SU-DHL-6 (cell line): ENCODE measurements at regions not wholly inside any gene's neighbourhood (a gene's known extent, or its start where the extent isn't known, plus 50 kb on each side); places are given as distances from the start of the nearest gene placed in this dataset.

Experiments
- H2AFZ ChIP-seq: fragments of 200-600 bp; sonication (generic); 2 replicates; pipeline ENCODE4 v1.6.1; 2014; ENCODE audit warnings: low read depth, mild to moderate bottlenecking, moderate library complexity, mixed read lengths, antibody characterized with exemption, low read length; ENCODE audit not compliant: severe bottlenecking
- H3F3A ChIP-seq: fragments of 200-600 bp; shearing (Covaris generic); 2 replicates; pipeline ENCODE4 v1.6.0; 2016; ENCODE audit warnings: antibody characterized with exemption, mild to moderate bottlenecking; ENCODE audit not compliant: insufficient read depth
- H3K27ac ChIP-seq: fragments of 200-600 bp; sonication (generic); 2 replicates; pipeline ENCODE4 v1.5.1; 2016; ENCODE audit warnings: low read depth, mild to moderate bottlenecking, low read length, moderate library complexity, mixed read lengths
- H3K27me3 ChIP-seq: fragments of 200-600 bp; sonication (generic), shearing (Covaris generic); 2 replicates; pipeline ENCODE4 v1.6.0; 2014; ENCODE audit warnings: mild to moderate bottlenecking, low read length
- H3K36me3 ChIP-seq: fragments of 200-600 bp; sonication (generic); 2 replicates; pipeline ENCODE4 v1.6.1; 2014; ENCODE audit warnings: mild to moderate bottlenecking, low read length, mixed read lengths
- H3K4me2 ChIP-seq: fragments of 300-600, 200-600 bp; shearing (Covaris generic), sonication (generic); 2 replicates; pipeline ENCODE4 v1.6.0; 2014; ENCODE audit warnings: low read length, low read depth, mild to moderate bottlenecking; ENCODE audit not compliant: poor library complexity, severe bottlenecking
- H3K4me3 ChIP-seq: fragments of 200-600 bp; sonication (generic); 2 replicates; pipeline ENCODE4 v1.5.1; 2014; ENCODE audit warnings: antibody characterized with exemption, low read length, mild to moderate bottlenecking, mixed read lengths; ENCODE audit not compliant: insufficient read depth, poor library complexity, severe bottlenecking
- H3K79me2 ChIP-seq: fragments of 200-600 bp; sonication (generic); 2 replicates; pipeline ENCODE4 v1.6.1; 2014; ENCODE audit warnings: mild to moderate bottlenecking, low read length, moderate library complexity; ENCODE audit not compliant: insufficient read depth
- H3K9ac ChIP-seq: fragments of 200-600 bp; sonication (generic); 2 replicates; pipeline ENCODE4 v1.7.0; 2014; ENCODE audit warnings: mild to moderate bottlenecking, low read length
- H3K9me2 ChIP-seq: fragments of 200-600 bp; sonication (generic); replicated peaks from 2 replicates; pipeline ENCODE4 v1.6.1; 2014; ENCODE audit warnings: low read length; ENCODE audit not compliant: insufficient read depth
- H3K9me3 ChIP-seq: fragments of 200-600 bp; sonication (generic); 2 replicates; pipeline ENCODE4 v1.6.1; 2014; ENCODE audit warnings: low read length, mixed read lengths; ENCODE audit not compliant: insufficient read depth
- H4K20me1 ChIP-seq: fragments of 200-600 bp; sonication (generic); 2 replicates; pipeline ENCODE4 v1.6.1; 2014; ENCODE audit warnings: low read depth, mild to moderate bottlenecking, antibody characterized with exemption, low read length, moderate library complexity, mixed read lengths
- CTCF ChIP-seq: fragments of 200-600 bp; sonication (generic); IDR thresholded peaks from one replicate; pipeline ENCODE4 v1.5.1; 2017; ENCODE audit warnings: antibody characterized with exemption, mild to moderate bottlenecking, low read length, moderate library complexity; ENCODE audit not compliant: insufficient read depth, poor library complexity, severe bottlenecking
- EZH2phosphoT487 ChIP-seq: fragments of 200-600 bp; sonication (generic), shearing (Covaris generic); conservative IDR thresholded peaks from 2 replicates; pipeline ENCODE4 v1.6.1; 2018; ENCODE audit warnings: mild to moderate bottlenecking, antibody characterized with exemption, low read length, moderate library complexity, mixed read lengths

GRCh38 chr2:111647359-111647758 is 236.6 kb downstream of the ANAPC1 start:
- TF ChIP-seq CTCF = no peak
- TF ChIP-seq EZH2phosphoT487 = no peak
- H3K9me3 ChIP-seq = 0 out of 2 replicates have a peak, but pooled peaks cover 8% of the 10 kb centered on the region
- H2AFZ ChIP-seq = no peak overlapping the region
- no peak overlapping the region for H3K9ac ChIP-seq
- H3K79me2 ChIP-seq = no peaks in the 10 kb centered on the region
- H3K4me3 ChIP-seq = no peak overlapping the region
- no peaks in the 10 kb centered on the region; the same call in 1 of the 2 replicates for H3K36me3 ChIP-seq
- no peaks in the 10 kb centered on the region for H3F3A ChIP-seq
- no peaks in the 10 kb centered on the region for H3K27me3 ChIP-seq
- no peak overlapping the region for H3K4me2 ChIP-seq
- no peak overlapping the region for H3K27ac ChIP-seq
- H4K20me1 ChIP-seq = no peaks in the 10 kb centered on the region
- H3K9me2 ChIP-seq = no peaks in the 10 kb centered on the region

- no peak for TF ChIP-seq EZH2phosphoT487
- no peak for TF ChIP-seq CTCF
- no peak overlapping the region for H3K4me3 ChIP-seq
- no peaks in the 10 kb centered on the region; the same call in 1 of the 2 replicates for H3K36me3 ChIP-seq
Measured at GRCh38 chr2:111652038-111652437, 232.0 kb downstream of the ANAPC1 start.

GRCh38 chr2:111652681-111653080 is 231.3 kb downstream of the ANAPC1 start:
- Histone ChIP-seq H3K9me2 (no peaks in the 10 kb centered on the region), H3K4me3 (no peak overlapping the region), H3K79me2 (no peaks in the 10 kb centered on the region), H4K20me1 (no peaks in the 10 kb centered on the region), H3F3A (no peaks in the 10 kb centered on the region), H3K36me3 (no peaks in the 10 kb centered on the region; the same call in 1 of the 2 replicates), H3K27ac (no peak overlapping the region), H3K9ac (no peak overlapping the region), H3K4me2 (no peak overlapping the region), H3K27me3 (no peaks in the 10 kb centered on the region), H3K9me3 (no peaks in the 10 kb centered on the region), H2AFZ (no peak overlapping the region)
- no peak for TF ChIP-seq EZH2phosphoT487
- no peak for TF ChIP-seq CTCF

More at GRCh38 chr2:111652038-111652437, 232.0 kb downstream of the ANAPC1 start:
- H3K9me3 ChIP-seq = 0 out of 2 replicates have a peak, but pooled peaks cover 6% of the 10 kb centered on the region
- H3K9ac ChIP-seq = no peak overlapping the region
- no peak overlapping the region for H3K27ac ChIP-seq
- H3K79me2 ChIP-seq = no peaks in the 10 kb centered on the region
- no peaks in the 10 kb centered on the region for H3K9me2 ChIP-seq
- H4K20me1 ChIP-seq = no peaks in the 10 kb centered on the region
- H2AFZ ChIP-seq = no peak overlapping the region
- H3K27me3 ChIP-seq = no peaks in the 10 kb centered on the region
- no peak overlapping the region for H3K4me2 ChIP-seq
- no peaks in the 10 kb centered on the region for H3F3A ChIP-seq
